Colonic mucosa (tissue), 4 donors: ENCODE measurements at regions not wholly inside any gene's neighbourhood (a gene's known extent, or its start where the extent isn't known, plus 50 kb on each side); places are given as distances from the start of the nearest gene placed in this dataset.
"Not testable (repeated sequence)": the region's sequence is repeated elsewhere in the genome, so short reads cannot be mapped to it uniquely, and the experiment has no call there.

ENCODE experiments used
- DNase-seq: peaks from one replicate; pipeline ENCODE4 v3.0.0-alpha.2; 2020
- H3K27ac ChIP-seq: fragments of 200-600 bp; one replicate; pipeline ENCODE4 v1.8.0; 2021
- H3K27me3 ChIP-seq: fragments of 200-600 bp; one replicate; pipeline ENCODE4 v1.8.0; 2021
- H3K36me3 ChIP-seq: fragments of 200-600 bp; one replicate; pipeline ENCODE4 v1.8.0; 2021
- H3K4me1 ChIP-seq: fragments of 200-600 bp; one replicate; pipeline ENCODE4 v1.8.0; 2021; ENCODE audit warnings: mild to moderate bottlenecking
- H3K4me3 ChIP-seq: fragments of 200-600 bp; one replicate; pipeline ENCODE4 v1.8.0; 2021
- H3K9ac ChIP-seq, 2 donors: one replicate each; pipeline ENCODE4 v1.7.0; 2013; ENCODE audit warnings: control low read depth in 2 of 2, low read depth in 2 of 2, low read length in 2 of 2
- H3K9me3 ChIP-seq: fragments of 200-600 bp; one replicate; pipeline ENCODE4 v1.8.0; 2021
- CTCF ChIP-seq: fragments of 200-600 bp; IDR thresholded peaks from one replicate; pipeline ENCODE4 v1.8.0; 2022; ENCODE audit warnings: antibody characterized with exemption, mild to moderate bottlenecking
- intact Hi-C: fragments of 100-400 bp; cut with DNase I; formaldehyde crosslinking; loops from one replicate; pipeline ENCODE4 v1.14.1; 2022
- donor health status: healthy.
- donor health status: DM: no; HTN: no; CAD: no.
- donor health status: DM: no; HTN: no; CAD: no.

- DNase-seq = no peak
- Histone ChIP-seq H3K36me3 (no peaks in the 10 kb centered on the region), H3K4me1 (no peaks in the 10 kb centered on the region), H3K9me3 (no peaks in the 10 kb centered on the region), H3K27me3 (no peaks in the 10 kb centered on the region), H3K4me3 (no peak overlapping the region), H3K27ac (no peak overlapping the region), H3K9ac (no peak overlapping the region)
- intact Hi-C loops = no loop called here
- no peak for TF ChIP-seq CTCF
Observed at GRCh38 chr16:52312716-52313115, 234.2 kb downstream of the TOX3 start.

DNA sequence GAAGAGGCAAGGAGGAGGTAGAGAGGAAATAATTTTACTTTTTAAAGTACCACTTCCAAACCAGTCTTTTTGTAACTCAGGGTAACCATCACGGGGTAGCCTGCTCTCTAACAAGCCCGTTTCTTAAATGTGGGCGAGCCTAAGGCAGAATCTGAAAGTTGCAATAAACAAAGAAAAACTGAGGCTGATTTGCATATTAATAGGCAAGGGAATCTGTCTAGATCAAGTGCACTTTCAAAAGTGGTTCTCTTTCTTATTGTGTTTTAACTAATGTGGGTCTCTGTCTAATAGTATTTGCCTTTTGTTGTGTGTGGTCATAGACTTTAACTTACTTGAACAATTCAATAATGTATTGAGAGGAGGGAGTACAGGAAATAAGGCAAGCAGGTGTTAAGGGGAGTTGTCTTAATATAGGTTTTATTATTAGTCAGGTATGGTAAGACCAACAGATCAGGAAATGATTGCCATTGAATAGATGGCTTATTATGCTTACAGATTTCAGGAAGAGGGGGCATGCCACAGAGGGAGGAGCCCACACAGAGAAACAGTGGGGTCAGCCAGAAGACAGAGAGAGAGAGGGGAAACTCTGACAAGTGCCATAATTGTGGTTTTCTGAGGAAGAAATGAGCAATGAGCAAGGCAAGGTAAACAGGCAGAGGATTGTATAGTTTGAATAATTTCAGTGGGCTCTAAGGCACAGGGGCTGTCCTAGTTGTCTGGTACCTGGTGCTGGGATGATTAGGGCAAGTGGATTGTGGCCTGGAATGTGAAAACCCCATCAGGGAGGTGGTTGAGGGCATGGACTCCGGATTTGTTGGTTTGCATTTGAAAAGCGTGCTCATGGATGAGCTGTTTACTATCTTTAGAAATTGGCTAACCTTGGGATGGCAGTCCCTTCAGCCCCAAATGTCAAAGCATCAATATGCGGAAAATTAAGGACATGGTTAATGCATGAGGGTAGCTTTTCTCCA, 237.2 kb downstream of the TOX3 start:
- Histone ChIP-seq H3K9ac (no peak overlapping the region), H3K27ac (no peak overlapping the region), H3K36me3 (no peaks in the 10 kb centered on the region), H3K4me3 (no peak overlapping the region), H3K27me3 (no peaks in the 10 kb centered on the region), H3K9me3 (no peaks in the 10 kb centered on the region), H3K4me1 (no peaks in the 10 kb centered on the region)
- intact Hi-C loops = no loop called here
- no peak for TF ChIP-seq CTCF
- no peak for DNase-seq

- Histone ChIP-seq H3K36me3 (no peaks in the 10 kb centered on the region), H3K4me3 (no peak overlapping the region), H3K27me3 (no peaks in the 10 kb centered on the region), H3K4me1 (no peaks in the 10 kb centered on the region), H3K9me3 (no peaks in the 10 kb centered on the region), H3K27ac (no peak overlapping the region), H3K9ac (no peak overlapping the region)
- DNase-seq = no peak
- intact Hi-C loops = no loop called here
- TF ChIP-seq CTCF = no peak
Observed at GRCh38 chr16:52308051-52308450, 238.9 kb downstream of the TOX3 start.

GRCh38 chr16:52301026-52301425, 245.9 kb downstream of the TOX3 start:
- no peaks in the 10 kb centered on the region for H3K36me3 ChIP-seq
- H3K4me1 ChIP-seq = no peaks in the 10 kb centered on the region
- H3K9me3 ChIP-seq = no peaks in the 10 kb centered on the region
- intact Hi-C loops = no loop called here
- TF ChIP-seq CTCF = no peak
- H3K4me3 ChIP-seq = no peak overlapping the region
- DNase-seq = no peak
- H3K27me3 ChIP-seq = no peaks in the 10 kb centered on the region
- no peak overlapping the region for H3K27ac ChIP-seq
- H3K9ac ChIP-seq = no peak overlapping the region

- Histone ChIP-seq H3K9me3 (no peaks in the 10 kb centered on the region), H3K9ac (no peak overlapping the region), H3K27ac (no peak overlapping the region), H3K4me1 (no peaks in the 10 kb centered on the region), H3K36me3 (no peaks in the 10 kb centered on the region), H3K27me3 (no peaks in the 10 kb centered on the region), H3K4me3 (no peak overlapping the region)
- no peak for TF ChIP-seq CTCF
- DNase-seq = no peak
- intact Hi-C loops = no loop called here
Observed at GRCh38 chr16:52298769-52299168, 248.2 kb downstream of the TOX3 start.

GRCh38 chr16:52296706-52297315, 250.1 kb downstream of the TOX3 start:
- intact Hi-C loops, H3K9ac ChIP-seq, H3K9me3 ChIP-seq, H3K4me3 ChIP-seq, H3K27me3 ChIP-seq, H3K27ac ChIP-seq, H3K4me1 ChIP-seq, DNase-seq, H3K36me3 ChIP-seq: not testable (repeated sequence)
